DMS114 treated with DMSO at 0.1 percent for 48 hours (cell line): ENCODE measurements at regions not wholly inside any gene's neighbourhood (a gene's known extent, or its start where the extent isn't known, plus 50 kb on each side); places are given as distances from the start of the nearest gene placed in this dataset.

ENCODE experiments used
- DNase-seq: peaks from one replicate; lab custom pipeline; 2025; ENCODE audit not compliant: unreplicated experiment; lab: John Stamatoyannopoulos, UW

DNA sequence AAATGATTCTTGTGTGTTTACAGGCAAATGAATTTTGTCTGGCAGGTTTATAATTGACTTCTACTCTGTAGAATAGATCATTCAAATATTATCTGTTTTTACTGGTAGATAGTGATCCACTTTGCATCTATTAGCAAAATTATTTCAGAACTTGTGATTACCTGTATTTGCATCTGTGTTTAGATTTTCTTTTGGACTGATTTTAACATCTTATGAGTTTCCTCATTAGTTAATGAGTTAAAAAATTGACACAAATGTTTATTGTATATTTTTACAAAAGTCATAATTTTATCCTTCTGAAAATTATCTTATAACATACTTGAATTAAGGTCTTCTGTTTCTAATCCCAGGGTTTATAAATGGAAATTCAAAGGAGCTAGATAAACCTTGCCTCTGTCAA, 132.0 kb upstream of the KCNJ16 start:
- DNase-seq = no peak

GRCh38 chr17:69944406-69944805, 130.6 kb upstream of the KCNJ16 start:
- no peak for DNase-seq

- DNase-seq = no peak
These were observed 129.3 kb upstream of the KCNJ16 start for GRCh38 chr17:69945698-69946185.

- no peak for DNase-seq
These were observed 127.8 kb upstream of the KCNJ16 start for GRCh38 chr17:69947027-69947759.

GRCh38 chr17:69948406-69948805, 126.6 kb upstream of the KCNJ16 start:
- DNase-seq = no peak

GRCh38 chr17:69949496-69949895, 125.5 kb upstream of the KCNJ16 start:
- DNase-seq = no peak

GRCh38 chr17:69949973-69950695, 124.9 kb upstream of the KCNJ16 start:
- no peak for DNase-seq

- no peak for DNase-seq
These were observed 124.2 kb upstream of the KCNJ16 start for GRCh38 chr17:69950701-69951418.

GRCh38 chr17:69954241-69954925, 120.6 kb upstream of the KCNJ16 start:
- no peak for DNase-seq

- DNase-seq = no peak
These were observed 117.0 kb upstream of the KCNJ16 start for GRCh38 chr17:69958063-69958462.

DNA sequence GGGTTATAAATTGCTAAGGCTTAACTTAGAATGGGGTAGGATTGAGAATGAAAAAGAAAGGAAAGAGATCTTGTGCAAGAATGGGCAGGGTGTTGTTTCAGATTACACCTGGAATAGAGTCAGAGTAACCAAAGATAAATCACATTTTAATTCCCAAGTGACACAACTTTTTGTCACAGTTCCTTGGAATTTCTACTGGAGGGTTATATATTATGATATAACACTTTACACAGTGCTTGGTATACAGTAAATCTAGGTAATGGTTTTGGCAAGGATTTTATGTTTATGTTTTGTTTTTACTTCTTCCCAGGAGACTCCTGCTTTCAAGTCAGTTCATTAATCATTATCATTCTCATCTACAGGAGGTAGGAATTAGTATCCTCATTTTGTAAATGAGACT, 115.7 kb upstream of the KCNJ16 start:
- no peak for DNase-seq

DNA sequence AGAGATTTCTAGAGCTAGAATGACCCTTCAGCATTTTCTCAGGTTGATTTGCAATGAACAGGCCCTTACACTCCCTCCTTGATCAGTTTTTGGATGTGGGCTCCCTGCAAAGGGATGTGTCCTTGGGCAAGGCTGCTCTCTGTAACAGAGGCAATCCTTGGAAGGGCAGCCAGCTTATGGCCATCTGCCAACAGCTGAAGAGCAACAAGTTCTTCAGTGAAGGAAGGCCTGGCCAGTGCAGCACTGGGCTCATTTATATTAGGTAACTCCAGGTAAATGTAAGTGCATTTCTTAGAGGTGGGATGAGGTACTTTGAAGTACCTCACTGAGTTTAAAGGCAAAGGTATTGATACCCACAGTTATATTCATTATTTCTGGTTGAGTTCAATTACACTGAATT, 114.3 kb upstream of the KCNJ16 start:
- DNase-seq = no peak

DNA sequence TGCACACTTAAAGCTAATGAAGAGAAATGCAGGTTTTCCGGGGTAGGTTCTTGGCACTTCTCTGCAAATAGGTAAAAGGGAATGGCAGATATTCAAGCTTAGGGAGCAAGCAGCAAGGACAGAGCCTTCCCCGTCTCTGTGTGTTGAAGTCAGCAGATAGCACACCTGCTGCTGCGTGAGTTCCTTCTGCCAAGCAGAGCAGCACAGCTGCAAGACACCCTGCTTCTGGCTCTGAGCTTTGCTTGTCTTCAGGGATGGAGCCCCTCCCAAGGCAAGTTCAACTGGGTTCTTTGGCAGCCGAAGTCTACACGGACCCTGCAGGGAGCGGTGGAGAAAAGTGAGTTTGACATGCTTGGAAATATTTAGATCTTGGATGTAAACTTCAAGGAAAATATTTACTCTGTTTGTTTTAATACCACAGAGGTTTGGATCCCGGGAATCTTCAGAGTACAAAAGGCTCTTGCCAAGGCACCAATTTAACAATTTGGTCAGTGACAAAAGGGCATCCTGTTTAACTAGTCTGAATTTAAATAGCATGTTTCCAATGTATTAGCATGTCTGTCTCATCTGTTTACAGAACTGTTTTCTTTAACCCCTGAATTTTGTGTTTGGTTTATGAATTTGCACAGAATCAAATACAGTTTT, 113.4 kb upstream of the KCNJ16 start:
- no peak for DNase-seq

GRCh38 chr17:69962436-69962995, 112.5 kb upstream of the KCNJ16 start:
- no peak for DNase-seq

- no peak for DNase-seq
These were observed 107.1 kb upstream of the KCNJ16 start for GRCh38 chr17:69967910-69968411.

DNA sequence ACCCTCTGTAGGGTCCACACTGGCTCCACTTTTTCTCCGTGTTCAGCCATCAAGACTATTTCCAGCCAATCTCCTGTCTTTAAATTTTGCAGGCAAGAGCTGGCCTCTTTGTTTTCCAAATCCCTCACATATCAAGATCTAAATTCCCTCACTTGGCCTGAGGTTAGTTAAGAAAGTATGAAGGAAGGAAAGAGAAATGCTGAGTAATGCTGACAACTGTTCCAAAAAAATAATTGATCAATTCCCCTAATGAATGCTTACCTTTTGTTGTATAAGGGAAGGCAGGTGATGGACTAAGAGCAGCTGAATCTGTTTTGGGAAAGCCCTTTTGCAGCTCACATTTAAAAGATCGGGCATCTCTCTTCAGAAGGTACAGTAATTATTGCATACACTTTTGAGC, 105.1 kb upstream of the KCNJ16 start:
- DNase-seq = no peak

GRCh38 chr17:69972251-69972650, 102.8 kb upstream of the KCNJ16 start:
- DNase-seq = no peak

DNA sequence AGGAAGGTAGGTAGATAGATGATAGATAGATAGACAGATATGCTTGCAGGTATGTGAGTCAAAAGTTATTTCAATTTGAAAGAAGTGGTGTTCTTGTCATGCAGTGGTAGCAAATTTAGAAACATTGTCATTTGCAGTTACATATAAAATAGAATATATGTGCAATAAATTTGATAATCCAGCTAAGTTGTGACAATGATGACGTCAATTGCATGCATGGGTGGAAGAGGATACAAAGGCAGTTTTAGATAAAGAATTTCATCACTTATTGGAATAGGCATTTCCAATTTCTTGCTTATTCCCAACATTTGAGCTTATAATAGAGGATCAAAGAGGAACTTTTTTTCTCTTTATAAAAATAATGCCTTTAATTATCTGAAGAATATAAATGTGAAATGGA, 99.2 kb upstream of the KCNJ16 start:
- no peak for DNase-seq

DNA sequence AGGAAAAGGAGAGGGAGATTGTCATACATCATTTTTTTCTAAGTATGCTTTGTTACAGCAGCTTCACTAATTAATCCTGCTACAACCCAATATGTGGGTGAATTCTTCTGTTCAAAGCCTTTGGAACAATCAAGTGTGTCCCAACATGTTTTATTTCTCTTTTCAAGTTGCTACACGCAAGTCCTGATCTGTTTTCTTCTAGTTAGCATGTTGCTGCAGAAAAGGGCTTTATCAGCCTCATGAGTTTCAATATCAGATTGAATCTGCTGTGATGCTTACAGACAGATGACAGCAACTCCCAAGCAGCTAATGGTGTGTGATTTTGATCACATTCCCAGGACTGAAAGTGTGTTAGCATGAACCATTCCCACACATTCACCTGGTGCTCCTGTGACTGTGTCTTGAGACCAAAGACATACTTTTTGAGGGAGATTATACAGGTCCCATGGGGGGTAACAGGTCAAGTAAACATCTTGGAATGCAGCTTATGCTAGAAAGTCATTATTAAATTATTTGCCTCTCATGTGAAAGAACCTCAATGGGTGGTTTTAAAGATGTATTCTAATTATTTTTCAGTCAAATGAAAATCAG, 96.9 kb upstream of the KCNJ16 start:
- DNase-seq = no peak

GRCh38 chr17:69981441-69981840, 93.6 kb upstream of the KCNJ16 start:
- DNase-seq = no peak
